ENCODE measurements at regions not wholly inside any gene's neighbourhood (a gene's known extent, or its start where the extent isn't known, plus 50 kb on each side); places are given as distances from the start of the nearest gene placed in this dataset.
"Not testable (repeated sequence)": the region's sequence is repeated elsewhere in the genome, so short reads cannot be mapped to it uniquely, and the experiment has no call there.

DNA sequence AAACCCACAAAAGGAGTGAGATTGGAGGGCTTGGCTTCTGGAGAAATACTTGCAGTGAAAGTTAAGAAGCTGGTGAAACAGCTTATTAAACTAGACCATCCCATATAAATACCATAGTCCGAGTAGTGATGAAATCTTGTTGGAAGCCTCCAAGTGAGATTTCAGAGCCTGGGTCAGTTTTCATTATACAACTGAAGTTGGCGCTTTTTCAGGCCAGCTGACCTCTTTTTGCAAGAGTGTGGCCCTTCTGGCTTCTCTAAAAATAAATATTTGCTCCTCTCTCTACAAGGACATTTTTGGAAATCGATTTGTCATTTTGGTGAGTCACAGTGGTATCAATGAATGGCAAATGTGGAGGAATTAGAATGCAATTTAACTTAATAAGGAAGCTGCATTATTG, 51.2 kb upstream of the THRB start:
- DNase-seq (ENCODE audit: low read depth), result no peak

DNA sequence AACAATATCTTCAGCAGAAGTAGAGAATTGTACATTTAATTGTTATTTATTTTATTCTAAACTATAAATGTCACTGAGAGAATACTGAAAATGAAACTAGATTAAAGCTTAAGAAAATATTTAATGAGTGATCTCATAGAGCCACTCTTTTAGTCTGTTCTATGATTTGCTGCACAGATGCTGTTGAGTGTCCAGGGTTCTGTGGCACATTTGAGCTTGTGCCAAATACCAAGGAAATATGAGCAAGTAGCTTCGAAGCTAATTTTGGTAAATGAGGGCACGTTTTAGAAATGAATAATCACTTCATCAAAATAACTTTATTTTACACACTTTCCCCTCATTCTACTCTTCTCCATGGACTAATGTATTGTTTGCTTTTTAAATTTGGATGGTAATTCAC, 53.6 kb upstream of the THRB start:
- DNase-seq (ENCODE audit: low read depth), result no peak

DNA sequence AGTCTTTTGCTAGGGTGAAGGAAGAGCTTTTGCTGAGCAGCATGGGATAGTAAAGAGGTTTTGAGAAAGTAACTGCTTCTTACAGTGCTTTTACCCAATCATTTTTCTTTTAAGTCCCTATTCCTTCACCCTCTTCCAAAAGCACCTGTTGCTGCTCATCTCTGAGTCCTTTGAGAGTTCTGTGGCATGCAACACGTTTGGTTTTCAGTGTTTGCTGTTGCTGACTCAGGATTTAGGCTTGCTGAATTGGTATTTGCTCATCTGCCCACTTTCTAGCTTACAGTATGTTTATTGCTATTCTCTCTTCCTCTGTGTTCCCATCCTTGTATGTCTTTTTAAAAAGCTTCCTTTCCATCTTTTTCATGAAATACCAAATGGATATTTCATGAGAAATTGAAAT, 55.9 kb upstream of the THRB start:
- DNase-seq (ENCODE audit: low read depth), result no peak

DNA sequence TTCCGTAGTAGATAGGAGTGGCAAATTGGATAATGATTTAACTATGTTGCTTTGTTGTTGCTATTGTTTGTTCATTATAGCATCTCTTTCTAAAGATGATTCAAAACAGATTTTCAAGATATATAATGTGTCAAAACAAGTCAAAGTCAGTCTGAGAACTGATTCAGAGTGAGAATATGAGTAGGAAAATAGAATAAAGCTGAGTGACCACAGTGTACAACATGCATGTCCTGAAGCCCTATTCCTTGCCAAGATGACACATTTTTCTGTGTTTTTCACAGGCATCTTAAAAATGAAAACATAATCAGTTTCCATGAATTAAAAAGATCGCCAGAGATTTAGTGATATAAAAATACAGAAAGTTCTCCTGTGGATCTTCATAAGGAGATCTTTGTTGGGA, 57.0 kb upstream of the THRB start:
- DNase-seq (ENCODE audit: low read depth), result no peak

DNA sequence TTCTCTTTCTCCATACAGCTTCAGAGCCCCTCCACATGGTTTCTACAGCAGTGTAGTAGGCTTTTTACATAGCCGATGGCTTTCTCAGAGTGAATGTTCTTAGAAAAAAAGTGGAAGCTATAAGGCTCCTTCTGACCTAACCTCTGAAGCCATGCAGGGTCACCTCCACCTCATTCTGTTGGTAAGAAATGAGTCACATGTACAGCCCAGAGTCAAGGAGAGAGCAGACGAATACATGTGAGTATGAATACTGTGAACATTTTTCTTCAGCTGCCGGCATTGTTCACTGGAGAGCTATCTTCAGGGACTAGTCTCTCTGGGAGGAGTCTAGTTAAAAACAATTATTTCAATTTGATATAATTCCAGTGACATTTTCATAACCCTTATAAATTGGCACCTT, 68.2 kb upstream of the THRB start:
- no peak for DNase-seq (ENCODE audit: low read depth)

DNA sequence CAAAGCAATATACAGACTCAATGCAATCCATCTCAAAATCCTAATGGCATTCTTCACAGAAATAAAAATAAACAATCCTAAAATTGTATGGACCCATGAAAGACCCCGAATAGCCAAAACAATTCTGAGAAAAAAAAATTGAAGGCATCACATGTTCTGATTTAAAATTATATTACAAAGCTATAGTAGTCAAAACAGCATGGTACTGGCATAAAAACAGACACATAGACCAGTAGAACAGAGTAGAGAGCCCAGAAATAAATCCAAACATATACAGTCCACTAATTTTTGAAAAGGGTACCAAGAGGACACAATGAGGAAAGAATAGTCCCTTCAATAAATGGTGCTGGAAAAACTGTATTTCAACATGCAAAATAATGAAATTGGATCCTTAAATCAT, 70.4 kb upstream of the THRB start:
- DNase-seq (ENCODE audit: low read depth), result no peak

DNA sequence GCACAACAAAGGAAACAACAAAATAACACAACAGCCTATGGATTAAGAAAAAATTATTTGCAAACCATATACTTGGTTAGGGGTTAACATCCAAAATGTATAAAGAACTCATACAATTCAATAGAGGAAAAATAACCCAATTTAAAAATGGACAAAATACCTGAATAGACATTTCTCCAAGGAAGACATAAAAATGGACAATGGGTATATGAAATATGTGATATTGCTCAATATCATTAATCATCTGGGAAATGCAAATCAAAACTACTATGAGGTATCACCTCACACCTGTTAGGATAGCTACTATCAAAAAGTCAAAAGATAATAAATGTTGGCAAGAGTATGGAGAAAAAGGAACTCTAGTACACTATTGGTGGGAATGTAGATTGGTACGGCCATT, 71.0 kb upstream of the THRB start:
- no peak for DNase-seq (ENCODE audit: low read depth)

DNA sequence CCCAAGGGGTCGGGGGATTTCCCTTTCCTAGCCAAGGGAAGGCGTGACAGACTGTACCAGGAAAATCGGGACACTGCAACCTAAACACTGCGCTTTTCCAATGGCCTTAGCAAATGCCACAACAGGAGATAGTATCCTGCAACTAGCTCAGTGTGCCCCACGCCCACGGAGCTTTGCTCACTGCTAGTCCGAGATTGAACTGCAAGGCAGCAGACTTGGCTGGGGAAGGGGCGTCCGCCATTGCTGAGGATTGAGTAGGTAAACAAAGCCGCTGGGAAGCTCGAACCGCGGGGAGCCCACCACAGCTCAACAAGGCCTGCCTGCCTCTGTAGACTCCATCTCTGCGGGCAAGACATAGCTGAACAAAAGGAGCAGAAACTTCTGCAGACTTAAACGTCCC, 72.3 kb upstream of the THRB start:
- DNase-seq (ENCODE audit: low read depth), result no peak

DNA sequence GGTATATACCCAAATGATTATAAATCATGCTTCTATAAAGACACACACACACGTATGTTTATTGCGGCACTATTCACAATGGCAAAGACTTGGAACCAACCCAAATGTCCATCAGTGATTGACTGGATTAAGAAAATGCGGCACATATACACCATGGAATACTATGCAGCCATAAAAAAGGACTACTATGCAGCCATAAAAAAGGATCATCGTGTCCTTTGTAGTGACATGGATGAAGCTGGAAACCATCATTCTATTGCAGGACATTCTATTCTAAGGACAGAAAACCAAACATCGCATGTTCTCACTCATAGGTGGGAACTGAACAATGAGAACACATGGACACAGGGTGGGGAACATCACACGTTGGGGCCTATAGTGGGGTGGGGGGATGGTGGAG, 77.8 kb upstream of the THRB start:
- not testable (repeated sequence) for DNase-seq (ENCODE audit: low read depth)

DNA sequence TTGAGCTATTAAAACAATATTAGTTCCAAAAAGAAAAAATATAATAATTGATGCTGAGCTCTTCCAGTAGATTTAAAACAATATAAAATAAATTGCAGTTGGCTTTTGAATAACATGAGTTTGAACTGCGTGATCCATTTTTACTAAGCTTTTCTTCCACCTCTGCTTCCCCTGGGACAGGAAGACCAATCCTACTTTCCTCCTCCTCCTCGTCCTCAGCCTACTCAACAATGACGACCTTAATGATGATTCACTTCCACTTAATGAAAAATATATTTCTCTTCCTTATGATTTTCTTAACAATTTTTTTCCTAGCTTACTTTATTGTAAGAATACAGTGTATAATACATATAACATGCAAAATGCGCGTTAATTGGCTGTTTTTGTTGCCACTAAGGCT, 78.9 kb upstream of the THRB start:
- DNase-seq (ENCODE audit: low read depth), result no peak

DNA sequence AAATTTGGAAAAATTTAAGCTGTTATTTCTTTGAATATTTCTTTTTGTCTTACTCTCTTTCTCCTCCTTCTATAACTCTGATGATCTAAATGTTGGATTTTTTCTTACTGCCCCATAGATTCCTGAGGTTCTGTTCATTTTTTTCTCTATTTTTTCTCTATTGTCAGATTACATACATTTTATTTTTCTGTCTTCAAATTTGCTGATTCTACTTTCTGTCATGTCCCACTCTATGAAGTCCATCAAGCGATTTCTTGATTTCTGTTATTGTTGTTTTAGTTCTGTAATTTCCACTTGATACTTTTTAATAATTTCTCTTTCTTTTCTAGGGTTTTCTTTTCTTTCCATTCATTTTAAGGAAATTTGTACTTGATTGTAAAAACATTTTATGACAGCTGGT, 83.7 kb upstream of the THRB start:
- no peak for DNase-seq (ENCODE audit: low read depth)

DNA sequence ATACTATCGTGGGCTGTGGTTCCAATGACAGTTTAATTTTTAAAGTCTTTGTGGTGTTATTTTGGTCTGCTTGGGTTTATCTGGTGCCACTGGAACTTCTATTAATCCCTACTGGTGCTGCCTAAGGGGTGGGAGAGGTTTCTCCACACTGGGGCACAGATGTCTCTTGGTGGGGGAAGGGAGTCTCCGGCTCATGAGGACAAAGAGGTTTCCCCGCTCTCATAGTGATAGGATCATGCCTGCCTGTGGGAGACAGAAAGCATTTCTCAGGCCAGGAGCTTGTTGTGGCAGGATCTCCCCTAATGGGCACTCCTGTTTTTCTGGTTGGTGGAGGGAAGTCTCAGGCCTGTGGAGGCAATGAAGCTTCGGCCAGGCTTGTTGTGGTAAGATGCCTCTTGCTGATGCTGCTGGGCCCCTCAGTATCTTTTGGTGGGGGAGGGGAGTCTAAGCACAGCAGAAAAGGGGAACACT, 84.3 kb upstream of the THRB start:
- DNase-seq (ENCODE audit: low read depth), result no peak

DNA sequence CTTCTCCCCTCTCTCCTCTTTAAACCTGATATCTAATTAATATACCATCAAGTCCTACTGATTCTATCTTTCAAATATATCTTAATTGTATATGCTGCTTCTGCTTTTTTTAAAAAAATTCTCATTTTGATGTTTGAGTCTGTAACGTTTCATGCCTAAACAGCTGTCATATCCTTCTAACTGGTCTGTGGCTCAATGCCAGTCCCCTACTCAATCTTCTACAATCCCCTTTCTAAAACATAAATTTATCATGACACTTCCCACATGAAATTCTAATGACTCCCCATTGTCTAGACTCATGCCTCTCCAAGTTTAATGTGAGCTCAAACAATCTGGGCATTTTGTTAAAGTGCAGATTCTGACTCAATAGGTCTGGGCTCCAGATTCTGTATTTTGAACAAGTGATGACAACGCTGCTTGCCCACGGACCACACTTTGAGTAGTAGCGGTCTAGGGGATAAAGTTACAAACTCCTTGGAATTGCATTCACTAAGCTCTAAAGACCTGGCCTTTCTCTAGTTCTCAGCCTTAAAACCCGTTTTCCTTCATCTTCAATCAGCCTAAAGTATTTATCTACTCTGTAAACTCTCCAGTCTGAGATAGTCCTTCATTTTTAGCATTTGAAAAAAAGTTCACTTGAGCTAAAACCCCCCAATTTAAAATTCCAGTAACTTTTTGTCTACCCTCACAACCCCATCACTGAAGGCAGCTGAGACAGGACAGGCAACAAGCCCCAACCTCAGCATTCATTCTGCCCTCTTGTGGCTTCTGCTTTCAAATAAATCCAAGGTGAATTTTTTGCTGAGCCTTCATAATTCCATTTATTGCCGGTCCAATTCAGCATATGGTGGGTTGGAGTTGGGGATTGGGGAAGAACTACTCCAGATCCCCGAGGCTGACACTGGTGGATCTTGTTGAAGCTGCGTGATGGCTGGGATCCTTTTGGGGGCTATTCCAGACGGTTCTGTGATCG, 88.1 kb upstream of the THRB start:
- no peak for DNase-seq (ENCODE audit: low read depth)

DNA sequence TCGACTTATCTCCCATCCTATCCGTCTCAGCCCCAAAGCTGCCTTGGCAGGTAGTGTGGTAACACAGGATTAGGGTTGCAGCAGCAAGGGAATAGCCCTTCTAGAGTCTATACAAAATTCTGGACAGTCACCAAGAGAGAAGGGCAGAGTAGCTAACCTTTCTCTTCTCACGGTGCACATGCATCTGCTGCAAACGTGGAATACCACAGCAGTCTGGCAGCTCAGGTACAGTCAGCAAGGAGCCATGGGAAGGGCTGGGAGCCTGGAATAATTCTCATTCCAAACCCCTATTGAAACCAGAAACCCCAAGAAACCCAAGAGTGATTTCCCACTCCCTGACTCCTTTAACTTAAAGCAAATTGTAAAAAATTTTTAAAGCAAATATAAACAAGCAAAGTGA, 92.3 kb upstream of the THRB start:
- no peak for DNase-seq (ENCODE audit: low read depth)

DNA sequence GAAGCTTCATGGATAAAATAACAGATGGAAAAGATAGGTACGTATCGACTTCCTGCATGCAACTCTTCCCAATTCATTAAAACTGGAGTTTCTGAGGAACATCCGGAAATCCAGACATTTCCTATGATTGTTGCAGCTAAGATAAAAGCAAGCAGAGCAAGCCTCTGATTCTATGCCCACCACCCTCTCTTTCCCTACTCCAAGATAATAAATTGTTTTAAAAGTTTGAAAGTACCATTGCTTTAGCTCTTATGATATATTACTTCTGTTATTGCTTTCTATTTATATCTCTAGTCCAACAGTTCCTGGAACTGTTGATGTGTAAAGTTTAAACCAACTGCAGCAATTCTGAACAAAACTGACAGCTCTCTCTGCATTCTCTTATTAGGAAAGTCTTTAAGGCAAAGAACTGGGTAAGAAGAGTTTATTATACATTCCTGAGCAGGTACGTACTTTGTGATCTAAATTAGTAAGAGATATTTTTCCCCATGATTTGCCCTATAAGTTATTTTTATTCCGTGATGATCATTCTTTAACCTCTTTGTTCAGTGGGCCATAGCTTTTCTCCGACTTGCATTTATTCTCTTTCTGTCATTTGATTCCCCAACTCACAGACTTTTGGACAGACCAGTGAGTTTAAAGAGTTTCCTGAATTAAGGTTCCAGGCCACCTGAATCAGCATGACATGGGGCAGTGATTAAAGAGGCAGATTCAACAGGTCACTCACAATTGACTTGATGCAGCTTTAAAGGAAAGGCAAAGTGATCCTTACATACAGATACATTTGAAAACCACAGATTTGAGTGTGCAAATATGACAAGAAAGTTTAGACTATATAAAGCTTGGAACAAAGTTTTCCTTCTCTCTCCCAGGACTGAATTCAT, 94.2 kb upstream of the THRB start:
- DNase-seq (ENCODE audit: low read depth), result no peak

DNA sequence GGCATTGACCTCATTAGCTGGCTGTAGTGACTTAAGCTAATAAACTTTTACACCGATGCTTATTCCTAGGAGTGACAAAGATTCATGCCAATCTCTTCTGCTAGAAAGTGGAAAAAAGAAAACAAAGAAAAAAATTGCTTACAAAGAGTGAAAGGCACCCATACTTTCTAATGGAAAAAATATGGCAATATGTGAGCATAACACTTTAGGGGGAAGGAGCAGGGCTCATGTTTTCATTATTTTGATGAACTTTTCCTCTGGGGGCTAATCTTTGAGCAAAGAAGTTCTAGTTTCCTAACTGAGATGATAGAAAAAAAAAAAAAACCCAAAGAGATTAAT, 94.8 kb upstream of the THRB start:
- no peak for DNase-seq (ENCODE audit: low read depth)

DNA sequence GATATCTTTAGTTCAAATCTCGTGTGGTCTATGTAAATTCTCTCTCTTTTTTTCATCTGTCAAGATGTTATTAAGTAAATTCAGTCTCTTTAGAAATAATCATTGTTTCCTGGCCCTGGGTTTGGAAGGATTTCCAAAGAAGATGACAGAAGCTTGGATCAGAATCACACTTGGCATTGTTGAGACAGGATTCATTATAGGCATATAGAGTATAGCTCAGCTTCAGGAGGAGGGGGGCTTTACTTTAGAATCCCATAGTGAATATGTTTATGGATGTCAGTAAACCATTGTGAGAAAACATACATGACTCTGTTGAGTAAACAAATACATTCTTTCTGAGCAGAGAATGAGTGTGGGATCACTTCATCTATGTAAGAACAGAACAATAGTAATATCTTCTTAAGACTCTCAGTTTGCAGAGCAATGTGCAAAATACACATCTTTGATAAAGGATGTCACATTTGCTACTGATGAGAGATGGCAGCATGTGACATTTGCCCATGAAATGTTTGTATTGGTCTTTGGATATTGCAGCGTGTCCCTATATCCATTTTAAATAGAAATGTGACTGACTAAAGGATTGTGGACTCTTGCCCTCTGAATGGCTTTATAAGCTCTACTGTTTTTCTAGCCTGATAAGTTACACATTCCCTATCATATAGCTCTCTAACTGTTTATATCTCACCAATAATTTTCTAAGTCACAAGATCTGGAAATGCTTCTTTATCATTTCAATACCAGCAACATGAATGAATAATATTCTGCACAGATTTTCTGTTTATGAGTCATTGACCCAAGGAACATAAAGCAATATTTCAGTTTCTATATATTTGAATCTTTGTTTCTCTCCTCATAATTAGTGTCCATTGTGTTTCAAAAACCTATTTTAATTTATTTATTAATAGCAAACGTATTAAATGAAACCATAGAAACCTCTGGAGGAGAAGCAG, 95.6 kb upstream of the THRB start:
- DNase-seq (ENCODE audit: low read depth), result no peak

DNA sequence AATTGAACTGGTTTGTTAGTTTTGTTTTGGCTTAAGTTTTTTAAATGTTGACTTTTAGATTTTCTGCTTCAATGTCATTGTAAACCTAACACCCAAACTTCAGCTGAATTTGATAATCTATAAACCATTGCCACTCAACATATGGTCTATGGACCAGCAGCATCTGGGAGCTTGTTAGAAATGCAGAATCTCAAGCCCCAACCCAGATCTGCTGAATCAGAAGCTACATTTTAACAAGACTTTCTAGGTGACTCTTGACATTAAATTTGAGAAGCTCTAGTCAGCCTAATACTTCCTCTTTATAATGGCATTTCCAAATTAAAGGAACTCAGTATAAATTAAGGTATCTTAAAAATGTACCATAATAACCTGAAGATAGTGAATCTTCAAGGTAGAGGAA, 96.5 kb upstream of the THRB start:
- DNase-seq (ENCODE audit: low read depth), result no peak

DNA sequence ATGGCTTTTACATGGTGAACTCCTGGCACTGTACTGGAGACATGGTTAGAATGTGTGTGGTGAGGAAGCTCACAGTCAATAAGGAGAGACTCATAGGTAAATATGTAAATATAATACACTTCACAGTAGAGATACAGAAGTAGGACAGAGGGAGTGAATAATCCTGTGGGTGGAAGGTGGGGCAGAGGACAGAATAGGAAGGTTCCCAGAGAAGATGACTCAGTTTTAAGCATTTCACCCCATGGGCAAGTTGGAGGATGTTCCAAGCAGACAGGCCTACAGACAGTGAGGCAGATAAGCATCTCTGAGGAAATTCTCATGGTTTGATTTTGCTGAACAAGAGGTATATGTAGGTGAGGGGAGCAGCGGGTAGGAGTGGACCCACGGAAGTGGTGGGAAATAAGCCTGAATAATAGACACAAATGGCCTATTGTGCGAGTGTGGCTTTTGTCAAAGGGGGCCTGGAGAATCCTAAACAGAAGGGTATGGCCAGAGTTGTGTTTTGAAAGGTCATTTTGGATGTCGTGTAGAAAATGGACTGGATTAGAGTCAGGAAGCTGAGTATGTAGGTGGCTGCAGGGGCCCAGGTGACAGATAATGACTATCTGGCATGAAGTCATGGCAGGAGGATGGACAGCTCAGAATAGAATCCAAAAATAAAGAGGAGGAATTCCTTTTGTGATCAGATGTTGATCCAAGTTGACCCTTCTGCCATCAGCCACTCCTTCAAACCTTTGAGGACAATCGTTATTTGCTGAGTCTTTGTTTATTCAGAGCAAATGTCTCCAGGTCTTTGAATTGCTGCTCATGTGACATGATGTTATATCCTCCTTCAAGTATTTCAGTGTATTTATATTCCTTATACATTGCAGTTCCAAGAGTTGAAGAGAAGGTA, 97.3 kb upstream of the THRB start:
- no peak for DNase-seq (ENCODE audit: low read depth)

DNA sequence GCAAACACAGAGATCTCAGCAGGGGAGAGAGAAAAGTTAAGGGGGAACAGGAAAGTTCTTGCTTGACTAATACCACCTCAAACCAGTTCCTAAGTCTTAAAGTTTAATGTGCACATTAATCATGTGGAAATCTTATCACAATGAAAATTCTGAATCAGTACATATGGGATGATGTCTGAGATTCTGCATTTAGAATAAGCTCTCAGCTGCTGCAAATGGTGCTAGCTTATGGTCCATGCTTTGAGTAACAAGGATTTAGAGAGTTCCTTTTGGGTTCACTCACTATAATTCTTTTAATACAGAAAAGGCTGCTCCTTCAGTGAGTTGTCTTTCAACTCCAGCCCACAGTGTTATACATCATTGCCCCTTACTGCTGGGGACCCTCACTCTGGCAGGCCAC, 99.5 kb upstream of the THRB start:
- no peak for DNase-seq (ENCODE audit: low read depth)

DNA sequence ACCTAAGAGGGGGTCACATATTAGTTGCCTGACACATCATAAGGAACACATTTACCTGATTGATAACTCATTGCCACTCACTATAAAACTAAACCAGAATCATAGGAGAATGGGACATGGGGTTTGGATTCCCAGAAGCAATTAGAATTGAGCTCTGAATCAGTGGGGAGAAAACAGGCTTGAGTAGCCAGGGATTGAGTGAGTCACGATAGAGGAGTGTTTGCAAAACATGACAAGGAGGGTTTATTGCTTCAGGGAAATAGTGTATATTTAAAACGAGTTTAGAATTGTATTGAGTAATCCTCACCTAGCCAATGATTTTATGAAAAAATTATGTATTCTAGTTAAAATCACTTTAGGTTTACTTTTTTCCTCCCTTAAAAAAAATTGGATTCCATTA, 101.1 kb upstream of the THRB start:
- no peak for DNase-seq (ENCODE audit: low read depth)

Data from stimulated activated CD8-positive, alpha-beta memory T cell treated with anti-CD3 and anti-CD28 coated beads, Interleukin-12 subunit alpha, Interleukin-12 subunit beta, amount 100 ng/mL, for 1 hour (primary cell).